Stomach (tissue), 8 donors: ENCODE measurements at regions not wholly inside any gene's neighbourhood (a gene's known extent, or its start where the extent isn't known, plus 50 kb on each side); places are given as distances from the start of the nearest gene placed in this dataset.

ENCODE experiments used
- DNase-seq, 2 donors: peaks; one replicate each; pipeline versions ENCODE4 v3.0.0 to v3.0.0-alpha.2; 2013 to 2019
- H3K27ac ChIP-seq, 5 donors: fragments of 200-600 bp in 4 of 5; sonication (generic) in 4 of 5; one replicate each; pipeline ENCODE4 v1.5.1; 2013 to 2019; ENCODE audit warnings: mild to moderate bottlenecking in 1 of 5, moderate library complexity in 1 of 5
- H3K27me3 ChIP-seq, 3 donors: fragments of 200-600 bp; sonication (generic); one replicate each; pipeline ENCODE4 v1.5.1; 2017 to 2019; ENCODE audit warnings: mixed run types in 1 of 3
- H3K36me3 ChIP-seq, 4 donors: fragments of 200-600 bp; sonication (generic); 1 replicate in 3 of 4; 2 replicates in 1 of 4; pipeline ENCODE4 v1.5.1; 2016 to 2019
- H3K4me1 ChIP-seq, 4 donors: fragments of 200-600 bp; sonication (generic); one replicate each; pipeline ENCODE4 v1.5.1; 2016 to 2019
- H3K4me3 ChIP-seq, 4 donors: fragments of 200-600 bp; sonication (generic) in 3 of 4; one replicate each; pipeline ENCODE4 v1.5.1; 2016 to 2019; ENCODE audit warnings: mild to moderate bottlenecking in 1 of 4
- H3K9me3 ChIP-seq, 4 donors: fragments of 200-600 bp; sonication (generic); one replicate each; pipeline ENCODE4 v1.5.1; 2016 to 2019
- EP300 ChIP-seq: sonication (generic); formaldehyde crosslinking; IDR thresholded peaks from one replicate; pipeline ENCODE4 v1.6.1; 2017; ENCODE audit warnings: antibody characterized with exemption
- POLR2A ChIP-seq, 4 donors: fragments of 450-650 bp; IDR thresholded peaks; one replicate each; pipeline ENCODE4 v1.6.1; 2016; ENCODE audit warnings: antibody characterized with exemption in 4 of 4, control low read depth in 2 of 4, mild to moderate bottlenecking in 1 of 4, moderate library complexity in 1 of 4
- POLR2AphosphoS5 ChIP-seq, 3 donors: sonication (generic); formaldehyde crosslinking; IDR thresholded peaks; one replicate each; pipeline ENCODE4 v1.6.1; 2016; ENCODE audit warnings: antibody characterized with exemption in 3 of 3
- WGBS, 5 donors: extraction: QIAGEN DNeasy Blood & Tissue Kit in 3 of 5; methylation state at CpG; one replicate each; pipeline versions ENCODE4 v1.1.5 to v1.1.7; 2013 to 2018; 5-methylcytosine and 5-hydroxymethylcytosine counted together
- intact Hi-C: fragments of 100-400 bp; cut with DNase I; formaldehyde crosslinking; loops from one replicate; pipeline ENCODE4 v1.15.1; 2023; ENCODE audit warnings: low total_unique reads
- TF ChIP-seq, protein P1 (sequence below), 7 experiments: fragments of 450-650 bp in 4 of 7; fragments of 200-600 bp in 3 of 7; sonication (generic) in 3 of 7; IDR thresholded peaks; one replicate each; pipeline ENCODE4 v1.5.1; 2016 to 2019; ENCODE audit warnings: antibody characterized with exemption in 7 of 7, control low read depth in 2 of 7, mild to moderate bottlenecking in 1 of 7
- donor health status: healthy with polysubstance abuse.
- donor health status: Bipolar disorder and iron deficiency.
- donor health status: healthy.

DNA sequence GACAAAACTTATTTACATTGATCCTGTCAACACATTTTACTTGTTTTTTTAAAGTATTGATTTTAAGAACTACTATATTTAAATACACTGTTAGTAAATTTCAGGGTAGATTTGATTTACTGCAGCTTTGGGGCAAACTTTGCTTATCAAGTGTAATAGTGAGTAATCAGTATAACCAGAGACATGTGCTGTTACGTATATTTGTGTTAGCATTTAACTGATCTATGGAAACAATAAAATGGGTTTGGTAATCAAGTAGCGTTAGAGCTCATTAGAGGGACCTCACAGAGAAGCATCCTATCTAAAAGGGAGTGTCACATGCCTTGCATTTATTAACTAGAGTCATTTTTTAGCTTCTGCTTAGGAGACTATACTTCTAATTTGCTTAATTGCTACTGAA is 131.5 kb upstream of the ALCAM start:
- 29 to 49% (median 42%) methylated on average over 2 of the region's 2 CpGs for WGBS, 5 donors
- no peak overlapping the region for H3K4me3 ChIP-seq
- intact Hi-C loops = no loop called here
- no peaks in the 10 kb centered on the region for H3K4me1 ChIP-seq
- H3K9me3 ChIP-seq = no peaks in the 10 kb centered on the region
- H3K27ac ChIP-seq = no peak overlapping the region
- H3K27me3 ChIP-seq = no peaks in the 10 kb centered on the region
- H3K36me3 ChIP-seq = no peaks in the 10 kb centered on the region
- TF ChIP-seq, protein P1, sequence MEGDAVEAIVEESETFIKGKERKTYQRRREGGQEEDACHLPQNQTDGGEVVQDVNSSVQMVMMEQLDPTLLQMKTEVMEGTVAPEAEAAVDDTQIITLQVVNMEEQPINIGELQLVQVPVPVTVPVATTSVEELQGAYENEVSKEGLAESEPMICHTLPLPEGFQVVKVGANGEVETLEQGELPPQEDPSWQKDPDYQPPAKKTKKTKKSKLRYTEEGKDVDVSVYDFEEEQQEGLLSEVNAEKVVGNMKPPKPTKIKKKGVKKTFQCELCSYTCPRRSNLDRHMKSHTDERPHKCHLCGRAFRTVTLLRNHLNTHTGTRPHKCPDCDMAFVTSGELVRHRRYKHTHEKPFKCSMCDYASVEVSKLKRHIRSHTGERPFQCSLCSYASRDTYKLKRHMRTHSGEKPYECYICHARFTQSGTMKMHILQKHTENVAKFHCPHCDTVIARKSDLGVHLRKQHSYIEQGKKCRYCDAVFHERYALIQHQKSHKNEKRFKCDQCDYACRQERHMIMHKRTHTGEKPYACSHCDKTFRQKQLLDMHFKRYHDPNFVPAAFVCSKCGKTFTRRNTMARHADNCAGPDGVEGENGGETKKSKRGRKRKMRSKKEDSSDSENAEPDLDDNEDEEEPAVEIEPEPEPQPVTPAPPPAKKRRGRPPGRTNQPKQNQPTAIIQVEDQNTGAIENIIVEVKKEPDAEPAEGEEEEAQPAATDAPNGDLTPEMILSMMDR (IDR thresholded peaks at IDR 0.05) = no peak
- TF ChIP-seq POLR2A (IDR thresholded peaks at IDR 0.05) = no peak
- TF ChIP-seq EP300 = no peak
- no peak for TF ChIP-seq POLR2AphosphoS5 (IDR thresholded peaks at IDR 0.05)
- DNase-seq = no peak

DNA sequence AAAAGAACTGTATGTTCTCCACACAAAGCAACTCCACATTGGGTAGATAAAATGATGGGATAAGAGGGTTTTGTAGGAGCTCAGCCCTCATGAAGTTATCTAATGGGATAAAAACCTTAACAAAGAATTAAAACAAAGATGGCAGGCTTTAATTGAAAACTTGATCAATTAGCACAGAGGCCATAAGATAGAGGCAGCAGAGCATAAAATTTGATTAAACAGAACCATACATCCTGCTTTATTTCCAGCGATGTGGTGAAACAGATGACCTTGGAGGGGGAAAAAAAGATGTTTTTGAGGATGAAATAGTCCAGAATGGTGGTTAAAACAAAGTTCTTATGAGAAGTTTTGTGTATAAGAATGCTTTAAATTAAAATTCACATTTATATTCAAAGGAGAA is 130.9 kb upstream of the ALCAM start:
- no peaks in the 10 kb centered on the region for H3K27me3 ChIP-seq
- H3K4me1 ChIP-seq = no peaks in the 10 kb centered on the region
- no peak overlapping the region for H3K4me3 ChIP-seq
- H3K9me3 ChIP-seq = no peaks in the 10 kb centered on the region
- intact Hi-C loops = no loop called here
- no peaks in the 10 kb centered on the region for H3K36me3 ChIP-seq
- 68 to 93% (median 86%) methylated on average over 1 of the region's 1 CpG for WGBS, 5 donors
- no peak overlapping the region for H3K27ac ChIP-seq
- no peak for TF ChIP-seq EP300
- no peak for TF ChIP-seq POLR2A (IDR thresholded peaks at IDR 0.05)
- TF ChIP-seq, protein P1 (IDR thresholded peaks at IDR 0.05) = no peak
- TF ChIP-seq POLR2AphosphoS5 (IDR thresholded peaks at IDR 0.05) = no peak
- DNase-seq = no peak

DNA sequence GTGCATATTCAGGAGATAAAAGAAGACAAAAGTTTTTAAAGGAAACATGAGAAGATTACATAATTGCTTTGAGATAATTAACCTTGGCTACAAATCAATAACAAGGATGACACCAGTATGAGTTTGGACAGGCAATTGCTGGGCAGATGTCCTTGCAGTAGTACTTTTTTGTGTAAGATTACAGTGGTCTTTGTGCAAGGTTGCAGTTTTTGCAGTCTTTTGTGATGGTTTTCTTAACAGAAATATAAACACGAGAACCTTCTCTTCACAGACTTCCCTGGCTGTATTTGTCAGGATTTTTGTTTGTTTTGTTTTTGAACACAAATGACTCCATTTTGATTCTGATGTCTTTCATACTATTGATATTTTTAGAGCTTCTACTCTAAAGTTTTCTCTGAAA is 128.3 kb upstream of the ALCAM start:
- H3K9me3 ChIP-seq = no peaks in the 10 kb centered on the region
- H3K4me3 ChIP-seq = no peak overlapping the region
- 74 to 85% (median 79%) methylated on average over 1 of the region's 1 CpG for WGBS, 5 donors
- no peaks in the 10 kb centered on the region for H3K27me3 ChIP-seq
- no peaks in the 10 kb centered on the region for H3K36me3 ChIP-seq
- DNase-seq = no peak
- no peaks in the 10 kb centered on the region for H3K4me1 ChIP-seq
- intact Hi-C loops = no loop called here
- TF ChIP-seq, protein P1 (IDR thresholded peaks at IDR 0.05) = no peak
- TF ChIP-seq POLR2A (IDR thresholded peaks at IDR 0.05) = no peak
- TF ChIP-seq POLR2AphosphoS5 (IDR thresholded peaks at IDR 0.05) = no peak
- TF ChIP-seq EP300 = no peak
- no peak overlapping the region for H3K27ac ChIP-seq

DNA sequence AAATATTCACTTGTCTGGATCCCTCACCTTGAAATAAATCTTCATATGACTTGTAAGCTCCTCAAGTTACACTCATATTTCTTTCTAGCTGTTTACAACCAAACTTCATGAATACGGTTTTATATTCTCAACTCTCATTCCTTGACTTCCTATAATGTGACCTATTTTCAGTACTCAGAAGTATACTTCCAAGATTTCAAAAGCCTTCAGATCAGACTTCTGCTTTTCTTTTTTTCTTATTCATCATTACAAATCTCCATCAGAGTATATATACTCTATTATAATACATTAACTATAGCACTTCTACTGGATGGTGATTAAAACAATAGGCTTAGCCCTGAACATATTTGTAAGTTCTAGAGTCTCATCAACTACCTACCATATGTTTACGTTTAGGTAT is 123.6 kb upstream of the ALCAM start:
- 84 to 94% (median 87%) methylated on average over 2 of the region's 2 CpGs for WGBS, 5 donors
- Histone ChIP-seq H3K27ac (no peak overlapping the region), H3K36me3 (no peaks in the 10 kb centered on the region), H3K27me3 (no peaks in the 10 kb centered on the region), H3K4me3 (no peak overlapping the region), H3K4me1 (peaks cover 0 to 4% (median 2%) of the 10 kb centered on the region in 4 donors), H3K9me3 (no peaks in the 10 kb centered on the region)
- intact Hi-C loops = no loop called here
- DNase-seq = no peak
- TF ChIP-seq, protein P1 (IDR thresholded peaks at IDR 0.05) = no peak
- no peak for TF ChIP-seq POLR2A (IDR thresholded peaks at IDR 0.05)
- no peak for TF ChIP-seq POLR2AphosphoS5 (IDR thresholded peaks at IDR 0.05)
- TF ChIP-seq EP300 = no peak
